HG02852 (cell line): ENCODE measurements at regions not wholly inside any gene's neighbourhood (a gene's known extent, or its start where the extent isn't known, plus 50 kb on each side); places are given as distances from the start of the nearest gene placed in this dataset.

Experiments
- ATAC-seq: cut with Tn5 transposase; IDR thresholded peaks from one replicate; pipeline ENCODE4 v1.9.1; 2021; ENCODE audit warnings: mild to moderate bottlenecking, moderate library complexity; ENCODE audit not compliant: unreplicated experiment

- no peak for ATAC-seq
These were observed 151.7 kb downstream of the EFNB2 start for GRCh38 chr13:106383791-106384190.

- no peak for ATAC-seq
These were observed 152.9 kb downstream of the EFNB2 start for GRCh38 chr13:106382534-106382933.

- no peak for ATAC-seq
These were observed 154.4 kb downstream of the EFNB2 start for GRCh38 chr13:106381091-106381490.

DNA sequence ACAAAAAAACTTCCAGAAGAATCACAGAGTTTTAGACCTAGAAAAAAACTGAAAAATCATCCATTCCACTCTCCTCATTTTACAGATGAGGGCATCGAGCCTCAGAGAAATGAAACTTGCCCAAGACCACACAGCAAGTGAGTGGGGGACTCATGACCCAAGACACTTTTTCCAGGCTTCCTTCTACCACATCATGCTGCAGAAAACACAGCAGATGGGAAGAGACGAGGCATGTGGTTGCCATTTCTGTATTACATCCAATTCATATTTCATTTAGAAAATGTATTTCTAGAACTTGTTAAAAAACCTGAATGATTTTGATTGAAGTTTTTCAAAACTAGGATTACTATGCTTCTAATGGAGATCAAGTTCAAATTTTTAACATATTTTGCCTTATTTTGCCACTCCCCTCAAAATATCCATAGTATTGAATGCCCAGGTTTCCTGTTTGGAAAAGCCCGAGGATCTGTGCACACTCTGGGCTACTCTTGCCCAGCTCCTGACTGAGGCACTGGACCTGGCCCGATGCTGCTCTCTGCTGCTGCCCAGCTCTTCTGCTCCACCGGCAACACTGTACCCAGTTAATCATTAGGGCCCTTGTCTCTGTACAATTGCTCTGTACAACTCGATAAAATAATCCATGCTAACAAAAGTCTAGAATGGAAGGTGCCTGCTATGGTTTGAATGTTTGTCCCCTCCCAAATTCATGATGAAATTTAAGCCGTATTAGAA, 157.4 kb downstream of the EFNB2 start:
- ATAC-seq: no peak

GRCh38 chr13:106377341-106377740, 158.1 kb downstream of the EFNB2 start:
- ATAC-seq: no peak

DNA sequence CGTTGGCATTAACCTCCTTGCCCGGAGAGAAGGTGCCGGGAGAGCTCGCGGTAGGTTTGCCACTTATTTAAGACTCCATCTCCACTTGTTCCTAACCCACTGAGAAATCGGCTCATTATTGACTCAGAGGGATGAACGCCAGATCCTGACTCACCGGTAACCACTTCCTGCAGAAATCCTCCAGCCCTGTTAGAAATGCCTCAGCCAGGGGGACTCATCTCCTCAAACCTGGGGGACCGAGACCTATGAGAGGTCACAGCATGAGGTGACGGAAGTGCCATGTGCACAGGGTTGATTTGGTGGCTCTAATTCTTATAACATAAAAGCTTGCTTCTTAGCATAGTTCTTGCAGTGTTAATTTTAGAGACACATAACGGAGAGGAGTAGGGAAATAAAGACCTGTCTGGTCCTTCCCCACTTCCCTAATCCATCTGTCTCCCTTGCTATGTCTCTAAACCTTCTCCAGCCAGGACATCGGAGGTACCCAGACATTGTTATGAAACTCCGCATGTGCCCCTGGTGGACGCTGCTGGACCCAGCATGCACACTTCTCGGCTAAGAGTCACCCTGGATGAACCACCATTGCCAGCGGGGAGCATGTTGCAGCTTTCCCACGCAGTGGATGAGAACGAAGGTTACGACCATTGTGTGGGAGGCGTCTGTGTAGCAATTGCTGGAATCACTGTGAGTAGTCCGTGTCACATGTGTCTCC, 158.9 kb downstream of the EFNB2 start:
- ATAC-seq: no peak

GRCh38 chr13:106375085-106375484, 160.4 kb downstream of the EFNB2 start:
- ATAC-seq: no peak

DNA sequence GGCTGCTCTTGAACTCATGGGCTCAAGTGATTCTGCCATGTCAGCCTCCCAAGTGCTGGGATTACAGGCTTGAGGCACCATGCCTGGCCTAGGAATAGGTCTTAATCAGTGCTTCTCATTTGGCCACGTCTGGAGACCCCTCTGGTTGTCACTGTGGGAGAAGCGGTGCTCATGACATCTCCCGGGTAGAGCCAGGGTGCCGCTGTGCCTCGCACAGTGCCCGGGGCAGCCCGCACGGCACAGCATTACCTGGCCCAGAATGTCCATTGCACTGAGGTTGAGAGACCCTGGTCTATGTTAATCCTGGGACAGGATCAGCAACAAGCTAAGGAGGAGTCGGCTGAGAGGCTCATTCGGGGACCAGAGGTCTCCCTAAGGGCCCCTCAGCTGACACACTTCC, 160.8 kb downstream of the EFNB2 start:
- no peak for ATAC-seq

- peak; percentile 81 for ATAC-seq
These were observed 161.4 kb downstream of the EFNB2 start for GRCh38 chr13:106373989-106374572.

- ATAC-seq: peak; percentile 47
These were observed 162.0 kb downstream of the EFNB2 start for GRCh38 chr13:106373304-106373988.

DNA sequence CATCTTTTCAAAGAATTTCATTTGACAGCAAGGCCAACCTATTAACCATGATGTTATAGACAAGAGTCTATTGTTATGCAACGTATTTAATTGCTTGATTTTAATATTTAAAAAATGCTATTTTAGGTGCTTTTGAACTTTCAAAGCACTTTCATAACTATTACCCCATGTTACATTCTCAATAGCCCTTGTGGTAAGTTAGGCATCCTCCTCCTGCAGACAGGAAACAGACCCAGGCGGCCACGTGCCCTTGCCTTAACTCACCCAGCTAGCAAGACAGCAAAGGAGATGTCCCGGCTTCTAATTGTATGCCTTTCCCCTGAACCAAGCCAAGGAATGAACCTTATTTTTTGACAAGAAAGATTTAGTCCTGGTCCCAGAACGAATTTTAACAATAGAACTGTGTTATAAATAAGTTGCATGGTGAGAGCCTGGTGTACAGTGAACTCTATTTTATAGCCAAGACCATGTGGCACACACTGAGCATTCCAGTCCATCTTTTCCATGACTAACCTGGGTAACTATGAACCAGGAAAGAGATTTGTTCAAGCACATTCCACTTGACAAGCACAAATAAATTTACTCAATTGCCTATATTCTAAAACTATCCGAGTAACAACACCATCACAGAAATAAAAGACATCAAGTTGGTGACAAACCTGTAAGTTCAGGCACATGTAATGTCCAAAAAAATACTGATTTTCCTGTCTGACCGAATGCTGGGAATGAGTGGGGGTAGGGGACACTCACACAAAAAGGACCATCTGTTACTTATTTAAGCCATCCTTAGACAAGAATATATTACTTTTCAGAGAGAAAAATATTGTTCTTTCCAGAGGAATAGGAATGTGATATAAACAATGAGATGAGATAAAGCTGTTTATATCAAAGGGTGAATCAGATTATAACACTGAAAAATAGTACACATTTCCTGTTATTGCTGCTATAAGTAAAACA, 163.0 kb downstream of the EFNB2 start:
- peak; percentile 48 for ATAC-seq

- ATAC-seq: no peak
These were observed 164.4 kb downstream of the EFNB2 start for GRCh38 chr13:106371024-106371423.

GRCh38 chr13:106369858-106370257, 165.6 kb downstream of the EFNB2 start:
- no peak for ATAC-seq

- no peak for ATAC-seq
These were observed 166.4 kb downstream of the EFNB2 start for GRCh38 chr13:106369091-106369490.

DNA sequence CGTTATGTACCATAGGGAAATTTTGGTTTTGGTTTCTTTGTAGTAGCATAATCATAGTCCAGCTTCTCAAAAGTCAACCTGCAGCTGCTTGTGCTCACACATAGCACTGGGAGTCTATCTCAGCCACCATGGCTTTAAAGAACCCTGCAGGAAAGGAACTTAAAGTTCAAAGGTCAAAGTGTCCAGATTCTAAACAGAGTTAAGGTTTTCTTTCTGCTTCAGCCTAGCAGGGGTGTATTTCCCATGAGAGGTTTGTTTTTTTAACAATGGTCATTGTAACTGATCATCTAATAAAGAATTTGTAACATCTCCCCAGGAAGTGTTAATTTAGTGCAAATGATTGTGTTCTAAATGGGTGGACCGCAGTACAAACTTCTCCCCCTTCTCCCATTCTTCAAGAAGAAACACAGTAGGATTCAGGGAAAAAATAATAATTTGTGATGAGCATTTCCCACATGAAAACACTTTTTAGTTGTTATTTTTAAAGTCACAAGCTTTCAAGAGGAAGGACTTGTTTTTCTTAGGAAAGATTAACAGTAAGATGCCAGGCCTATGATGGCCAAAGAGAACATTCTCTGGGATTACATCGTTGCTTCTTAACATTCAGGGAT, 168.0 kb downstream of the EFNB2 start:
- peak; percentile 41 for ATAC-seq

- ATAC-seq: no peak
These were observed 172.8 kb downstream of the EFNB2 start for GRCh38 chr13:106362707-106363106.

DNA sequence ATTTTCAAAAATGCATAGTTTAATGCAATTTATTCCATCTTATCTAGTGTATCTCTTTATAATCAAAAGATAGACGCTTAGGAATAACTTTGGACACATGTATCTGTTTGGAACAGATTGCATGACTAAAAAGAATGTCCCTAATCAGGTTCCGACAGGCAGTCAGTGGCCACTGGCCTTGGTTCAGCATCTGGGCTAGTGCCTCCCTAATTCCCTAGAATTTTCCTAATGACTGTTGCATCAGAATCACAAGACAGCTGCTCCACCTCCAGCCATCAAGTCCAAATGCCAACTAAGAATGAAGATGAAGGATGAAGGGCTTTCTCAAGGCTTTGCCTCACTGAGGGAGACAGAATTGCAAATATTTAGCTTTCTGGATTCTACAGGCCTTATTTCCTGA, 173.8 kb downstream of the EFNB2 start:
- no peak for ATAC-seq

GRCh38 chr13:106357198-106357597, 178.3 kb downstream of the EFNB2 start:
- no peak for ATAC-seq

- no peak for ATAC-seq
These were observed 179.6 kb downstream of the EFNB2 start for GRCh38 chr13:106355866-106356265.

DNA sequence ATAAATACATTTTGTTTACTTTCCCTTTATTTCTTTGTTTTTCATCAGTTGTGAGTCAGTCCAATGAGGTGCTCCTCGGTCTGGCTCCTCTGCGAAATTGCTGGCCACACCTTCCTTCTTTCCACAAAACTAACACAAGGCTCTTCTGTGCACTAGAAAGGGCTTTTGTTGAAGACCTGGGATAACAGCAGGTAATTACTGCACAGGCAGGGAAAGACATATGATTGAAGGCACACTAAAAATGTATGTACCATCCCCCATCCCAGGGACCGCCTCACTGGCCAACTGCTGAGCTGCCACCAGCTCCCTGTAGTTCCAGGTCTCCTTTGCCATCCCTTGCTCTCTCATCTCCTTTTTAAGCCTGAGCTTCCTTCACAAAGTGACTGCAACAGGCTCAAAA, 180.5 kb downstream of the EFNB2 start:
- no peak for ATAC-seq
